GM18858 (cell line): ENCODE measurements at regions not wholly inside any gene's neighbourhood (a gene's known extent, or its start where the extent isn't known, plus 50 kb on each side); places are given as distances from the start of the nearest gene placed in this dataset.
A peak's percentile ranks its signal among the peaks of the same experiment; 100 is the strongest.

Experiments
- ATAC-seq: cut with Tn5 transposase; IDR thresholded peaks from one replicate; pipeline ENCODE4 v1.9.1; 2021; ENCODE audit not compliant: unreplicated experiment

DNA sequence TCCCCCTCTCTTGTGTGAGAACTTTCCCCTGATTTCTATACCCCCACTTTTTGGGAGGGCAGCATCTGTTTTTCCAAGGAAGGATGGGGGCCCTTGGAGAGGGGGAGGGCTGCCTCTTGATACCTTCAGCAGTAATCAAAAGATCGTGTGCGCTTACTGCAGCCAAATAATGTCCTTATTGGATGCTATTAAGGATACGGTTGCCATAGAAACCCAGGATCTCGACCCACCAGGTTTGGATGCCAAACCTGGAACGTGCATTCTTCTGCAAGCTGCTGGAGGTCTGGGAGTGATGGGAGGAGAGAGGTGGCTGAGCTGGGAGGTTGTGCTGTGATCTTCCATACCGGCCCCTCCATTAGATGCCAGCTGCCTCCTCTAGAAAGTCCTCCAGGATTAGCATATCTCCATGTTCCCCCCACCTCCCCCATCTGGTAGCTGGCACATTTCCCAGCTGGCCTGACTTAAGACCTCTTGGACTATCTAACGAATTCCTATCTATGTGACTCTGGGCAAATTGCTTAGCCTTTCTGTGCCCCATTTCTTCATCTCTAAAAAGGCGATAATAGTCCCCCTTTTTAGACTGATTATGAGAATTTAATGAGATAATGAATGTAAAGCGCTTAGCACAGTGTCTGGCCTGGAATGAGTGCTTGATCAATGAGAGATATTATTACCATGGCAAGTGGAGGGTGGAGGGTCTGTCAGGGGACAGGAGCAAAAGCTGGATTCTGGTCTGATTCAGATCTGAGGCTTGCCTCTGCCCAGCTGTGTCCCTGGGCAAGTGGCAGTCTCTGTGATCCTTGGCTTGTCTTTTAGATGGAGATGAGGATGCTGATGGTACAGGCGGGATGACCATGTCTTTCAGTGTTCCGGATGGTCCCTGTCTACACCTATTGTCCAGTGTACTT, 78.5 kb upstream of the PCBD1 start:
- no peak for ATAC-seq

DNA sequence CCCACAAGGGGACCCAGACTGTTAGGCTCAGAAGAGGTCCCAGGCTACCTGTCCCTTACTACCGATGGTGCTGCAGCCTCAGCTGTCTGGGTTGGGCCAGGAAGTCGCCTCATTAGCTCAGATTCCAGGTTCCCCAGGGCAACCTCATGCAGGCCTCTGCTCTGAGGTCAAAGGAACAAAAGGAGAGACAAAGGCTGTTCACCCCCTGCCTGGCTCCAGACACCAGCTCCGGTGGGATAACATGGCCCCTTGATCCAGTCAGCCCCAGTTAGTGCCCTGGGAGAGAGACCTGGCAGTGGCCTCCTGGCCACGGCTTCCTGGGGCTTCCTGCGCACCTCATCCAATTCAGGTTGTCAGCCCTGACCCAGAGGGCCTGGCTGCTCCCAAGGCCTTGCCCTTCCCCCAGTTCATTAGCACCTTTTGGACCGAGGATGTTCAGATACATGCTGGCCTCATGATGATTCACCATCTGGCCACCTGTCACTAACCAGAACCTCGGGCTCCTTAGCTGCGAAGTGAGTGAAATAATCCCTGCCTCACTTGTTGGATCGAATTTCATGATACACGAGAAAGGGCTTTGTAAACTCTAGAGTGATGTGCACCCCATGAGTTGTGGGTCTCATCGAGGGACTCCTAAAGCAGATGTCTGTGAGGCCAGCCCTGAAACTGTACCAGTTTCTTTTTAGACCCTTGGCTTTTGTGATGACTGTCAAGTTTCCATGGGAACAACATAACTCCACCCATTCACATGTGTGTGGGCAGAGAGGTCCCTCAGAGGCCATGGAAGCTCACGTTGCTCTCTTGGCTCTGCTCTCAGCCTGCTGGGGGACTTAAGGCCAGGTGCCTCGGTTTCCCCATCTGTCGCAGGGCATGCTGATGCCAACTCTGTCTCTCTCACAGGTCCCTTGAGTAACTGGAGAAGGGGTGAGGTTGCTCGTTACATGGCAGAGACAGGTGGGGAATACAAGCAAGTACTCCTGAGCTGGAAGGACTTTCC, 79.5 kb upstream of the PCBD1 start:
- ATAC-seq: peak; percentile 74

DNA sequence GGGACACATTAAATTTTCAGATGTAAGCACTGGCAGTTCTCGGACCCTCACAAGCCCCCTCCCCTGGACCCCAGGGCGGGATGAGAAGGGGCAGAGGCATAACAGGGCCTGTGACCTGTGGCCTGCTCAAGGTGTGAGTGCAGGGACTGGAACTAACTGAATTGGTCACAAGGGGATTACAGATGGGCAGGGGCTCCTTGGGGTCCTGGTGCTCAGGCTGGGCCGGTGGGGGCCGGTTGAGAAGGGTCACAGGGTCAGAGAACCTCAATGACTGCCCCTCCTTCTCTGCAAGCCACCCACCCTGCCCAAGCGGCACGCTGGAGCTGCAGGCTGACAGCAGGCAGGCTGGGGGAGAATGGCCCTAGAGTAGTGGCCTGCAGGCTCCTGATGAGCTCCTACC, 80.8 kb upstream of the PCBD1 start:
- ATAC-seq: no peak

DNA sequence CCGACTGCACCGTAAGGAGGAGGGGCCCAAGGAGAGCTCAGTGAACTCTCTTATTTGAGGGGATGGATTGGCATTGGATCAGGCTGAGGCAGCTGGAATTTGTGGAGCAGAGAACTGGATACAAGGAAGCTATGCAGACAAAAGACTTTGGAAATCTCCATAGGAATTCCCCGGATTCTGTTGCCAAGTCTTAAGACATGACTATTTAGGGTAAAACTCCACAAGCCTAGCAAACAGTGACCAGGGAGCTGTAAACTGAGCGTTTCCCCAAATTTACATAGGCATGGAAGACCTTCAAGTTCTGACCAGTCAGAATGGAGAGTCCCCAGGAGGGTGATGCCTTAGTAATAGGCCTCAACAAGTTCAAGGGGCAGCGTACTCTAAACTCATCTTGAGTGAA, 82.5 kb upstream of the PCBD1 start:
- ATAC-seq: no peak

DNA sequence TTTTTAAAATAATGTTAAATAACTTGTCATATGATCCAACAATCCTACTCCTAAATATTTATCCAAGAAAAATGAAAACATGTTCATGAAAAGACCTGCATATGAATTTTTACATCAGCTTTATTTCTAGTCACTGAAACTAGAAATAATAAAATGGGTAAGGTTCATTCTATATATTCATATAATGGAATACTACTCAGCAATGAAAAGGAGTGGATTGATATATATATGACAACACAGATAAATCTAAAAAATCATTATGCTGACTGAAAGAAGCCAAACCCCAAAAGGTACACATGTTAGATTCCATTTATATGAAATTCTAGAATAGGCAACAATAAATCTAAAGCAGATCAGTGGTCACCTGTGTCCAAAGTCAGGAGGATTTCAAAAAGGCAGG, 84.9 kb upstream of the PCBD1 start:
- ATAC-seq: no peak

DNA sequence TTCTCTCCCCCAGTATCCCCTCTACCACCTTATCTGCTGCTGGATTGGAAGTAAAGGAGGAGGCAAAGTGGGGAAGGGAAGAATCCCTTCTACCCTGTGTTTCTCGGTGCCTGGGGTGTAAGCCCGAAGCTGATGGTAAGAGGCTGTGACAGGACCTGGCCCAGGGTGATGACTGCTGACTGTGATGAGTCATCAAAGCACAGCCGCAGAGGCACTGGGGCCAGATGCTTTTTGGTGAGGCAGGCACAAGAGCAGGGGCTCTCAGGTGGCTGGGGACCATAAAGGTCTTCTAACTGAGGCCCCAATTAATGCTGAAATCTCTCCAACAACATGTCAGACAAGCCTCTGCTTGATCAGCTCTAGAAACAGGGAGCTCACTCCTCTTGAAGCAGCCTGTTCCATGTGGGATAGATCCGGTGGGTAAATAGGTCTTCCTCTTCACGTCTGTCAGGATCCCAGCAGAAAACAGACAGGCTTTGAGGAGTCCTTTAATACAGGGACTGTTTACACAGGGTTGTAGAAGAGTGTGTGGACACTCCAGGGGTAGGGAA, 86.1 kb upstream of the PCBD1 start:
- no peak for ATAC-seq

DNA sequence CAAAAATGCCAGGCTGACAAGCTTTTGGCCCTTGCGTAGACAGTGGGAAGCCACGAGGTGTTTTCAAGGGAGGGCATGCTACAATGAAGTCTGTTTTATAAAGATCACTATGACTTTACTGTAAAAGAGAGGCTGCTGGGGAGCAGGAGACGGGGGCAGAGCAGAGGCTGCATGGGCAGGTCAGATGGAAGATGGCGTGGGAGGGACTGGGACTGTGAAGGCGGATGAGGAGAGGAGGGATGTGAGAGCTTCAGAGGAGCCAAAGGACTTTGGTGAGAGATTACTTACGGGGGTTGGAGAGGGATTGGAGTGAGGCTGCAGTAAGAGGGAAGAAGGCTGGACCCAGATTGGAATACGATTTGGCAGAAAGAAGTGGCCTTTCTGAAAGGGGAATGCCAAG, 86.6 kb upstream of the PCBD1 start:
- no peak for ATAC-seq

DNA sequence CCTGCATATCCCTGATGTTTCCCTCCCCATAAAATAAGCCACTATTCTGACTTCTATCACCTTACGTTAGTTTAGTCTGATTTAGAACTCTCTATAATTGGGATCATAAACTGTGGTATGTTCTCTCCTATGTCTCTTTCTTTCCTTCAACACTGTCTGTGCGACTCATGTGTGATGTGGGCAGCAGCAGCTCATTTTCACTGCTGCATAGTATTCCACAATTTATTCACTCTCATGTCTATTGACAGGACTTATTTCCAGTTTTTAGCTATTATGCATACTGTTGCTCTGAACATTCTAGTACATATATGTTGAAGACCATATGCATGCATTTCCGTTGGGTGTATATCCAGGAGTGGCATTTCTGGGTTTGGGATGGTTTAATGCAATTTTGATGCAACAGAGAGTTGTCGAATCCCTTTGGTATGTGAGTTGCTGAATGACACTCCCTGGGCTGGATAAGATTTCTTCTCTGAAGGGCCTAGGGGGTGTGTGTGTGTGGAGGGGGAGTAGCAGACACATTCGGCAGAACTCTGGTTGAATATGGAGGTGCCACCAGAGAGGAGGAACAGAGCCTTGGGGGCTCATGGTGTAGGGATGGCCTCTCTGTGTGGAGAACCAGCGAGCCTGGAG, 87.8 kb upstream of the PCBD1 start:
- ATAC-seq: no peak

DNA sequence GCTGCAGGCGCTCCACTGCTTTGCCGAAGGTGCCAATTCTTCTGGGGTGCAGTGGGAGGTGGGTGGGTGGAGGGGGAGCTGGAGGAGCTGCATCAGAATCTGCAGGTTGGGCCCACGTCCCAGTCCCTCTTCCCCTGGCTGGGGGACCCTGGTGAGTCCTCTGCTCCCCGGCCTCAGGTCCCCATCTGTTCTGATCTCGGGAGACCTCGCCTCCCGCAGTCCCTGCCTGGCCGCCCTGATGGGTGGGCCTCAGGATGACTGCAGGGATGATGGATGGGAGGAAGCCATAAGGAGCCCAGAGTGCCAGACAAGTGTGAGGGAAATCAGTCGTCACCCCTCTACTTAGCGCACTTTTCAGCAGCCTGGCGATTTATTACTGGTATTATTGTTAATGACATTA, 89.3 kb upstream of the PCBD1 start:
- no peak for ATAC-seq

DNA sequence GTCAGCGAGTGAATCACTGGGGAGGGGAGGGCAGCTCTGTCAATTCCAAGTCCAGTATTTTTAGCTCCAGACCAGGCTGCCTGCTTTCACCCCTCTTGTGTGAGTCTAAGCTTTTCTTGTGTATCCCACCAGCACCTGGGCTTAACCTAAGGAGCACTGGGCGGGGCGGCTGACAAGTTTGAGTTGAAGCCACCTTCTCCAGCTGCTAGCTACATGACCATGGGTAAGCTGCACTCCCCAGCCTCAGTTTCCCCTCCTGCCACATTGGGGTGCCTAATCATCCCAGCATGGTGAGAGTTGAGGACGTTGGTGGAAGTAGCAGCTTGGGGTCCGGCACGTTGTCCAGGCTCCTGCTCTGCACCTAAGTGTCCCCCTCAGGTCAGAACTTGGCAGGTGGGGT, 89.8 kb upstream of the PCBD1 start:
- no peak for ATAC-seq

DNA sequence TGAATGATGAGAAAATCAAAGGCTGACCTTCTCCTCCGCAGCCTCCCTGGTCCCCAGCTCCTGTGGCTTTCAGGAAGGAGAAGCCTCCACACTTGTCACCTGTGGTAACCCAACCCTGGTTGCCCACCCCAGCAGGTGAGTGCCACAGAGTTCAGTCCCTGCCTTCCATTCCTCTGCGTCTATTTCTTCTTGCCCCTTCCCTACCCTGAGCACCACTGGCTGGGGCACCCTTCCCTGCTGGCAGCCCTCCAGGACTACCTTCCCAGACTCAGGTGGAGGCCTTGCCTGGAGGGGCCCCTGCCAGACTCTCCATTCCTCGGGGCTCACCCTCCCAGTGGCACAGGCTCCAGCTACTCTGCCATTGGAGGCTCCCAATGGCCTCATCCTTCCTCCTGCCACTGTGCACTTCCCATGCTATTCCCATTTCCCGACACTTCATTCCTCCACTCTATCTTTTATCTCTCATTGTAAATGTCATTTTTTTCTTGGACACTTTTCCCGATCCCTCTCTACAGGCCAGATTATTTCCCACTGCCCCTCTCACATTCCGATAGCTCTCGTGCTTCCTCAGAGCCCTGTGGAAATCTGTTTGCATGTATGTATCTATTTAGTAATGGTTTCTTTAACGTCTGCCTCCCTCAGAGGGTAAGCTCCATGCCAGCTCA, 90.6 kb upstream of the PCBD1 start:
- ATAC-seq: no peak

DNA sequence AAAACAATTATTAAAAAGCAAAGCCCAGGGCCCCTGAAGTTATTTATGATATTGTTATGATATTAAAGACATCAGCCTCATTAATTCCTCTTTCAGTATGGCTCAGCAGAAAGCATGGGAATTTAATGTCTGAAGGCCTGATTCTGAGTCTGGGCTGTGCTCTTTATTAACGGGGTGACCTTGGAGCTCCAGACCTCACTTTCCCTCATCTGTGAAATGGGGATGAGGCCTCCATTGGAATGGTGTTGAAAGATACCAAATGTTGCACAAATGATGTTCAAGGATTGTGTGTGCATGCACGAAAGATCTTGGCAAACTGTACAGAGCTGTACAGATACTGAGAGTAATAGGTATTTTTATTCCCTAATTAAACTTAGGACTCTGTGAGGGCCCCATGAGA, 92.3 kb upstream of the PCBD1 start:
- no peak for ATAC-seq

DNA sequence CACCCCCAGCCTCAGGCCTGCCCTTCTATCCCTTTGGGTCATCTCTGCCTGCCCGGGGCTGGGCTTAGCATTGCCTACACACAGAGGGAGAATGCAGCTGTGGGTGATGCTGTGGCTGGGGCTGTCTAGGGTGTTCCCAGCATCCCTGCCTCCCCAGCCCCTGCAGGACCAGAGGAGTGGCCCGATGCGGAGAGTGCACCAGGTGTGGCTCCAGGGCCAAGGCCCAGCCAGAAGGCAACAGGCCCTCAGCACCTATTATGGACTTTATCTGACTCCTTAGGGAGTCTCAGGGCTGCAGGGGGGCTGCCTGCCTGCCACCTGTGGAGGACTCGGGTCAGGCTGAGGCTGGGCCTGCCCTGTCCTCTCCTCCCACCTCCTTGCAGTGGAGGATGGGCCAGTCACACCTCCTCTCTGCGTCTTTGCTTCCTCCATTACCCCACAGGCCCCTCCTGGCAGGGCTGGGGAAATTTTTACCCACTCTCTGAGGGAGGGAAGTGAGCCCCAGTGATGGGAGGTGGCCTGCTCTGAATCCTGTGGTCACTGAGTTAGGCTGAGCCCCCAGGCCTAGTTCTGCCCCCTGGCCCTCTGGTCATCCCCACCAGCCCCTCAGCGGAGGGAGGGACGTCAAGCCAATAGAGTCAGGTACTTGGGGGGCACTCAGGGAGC, 92.9 kb upstream of the PCBD1 start:
- no peak for ATAC-seq

DNA sequence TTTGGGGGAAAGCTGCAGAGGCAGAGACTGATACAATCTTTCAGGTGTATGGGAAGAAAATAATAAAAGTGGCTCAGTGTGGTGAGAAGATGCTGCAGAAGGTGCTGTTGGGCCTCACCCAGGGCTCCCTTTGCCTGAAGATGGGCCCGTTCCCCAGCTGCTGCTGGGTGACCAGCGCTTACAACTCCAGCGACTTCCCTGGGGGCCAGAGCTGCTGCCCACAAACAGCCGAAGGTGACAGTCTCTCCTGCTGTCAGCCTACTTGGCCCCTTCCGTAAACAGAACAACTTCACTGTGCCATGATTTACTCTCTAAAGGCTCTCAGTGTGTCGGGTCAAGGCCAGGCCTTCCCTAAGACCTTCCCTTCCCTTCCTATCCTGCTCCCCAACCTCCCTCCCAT, 93.6 kb upstream of the PCBD1 start:
- ATAC-seq: no peak

DNA sequence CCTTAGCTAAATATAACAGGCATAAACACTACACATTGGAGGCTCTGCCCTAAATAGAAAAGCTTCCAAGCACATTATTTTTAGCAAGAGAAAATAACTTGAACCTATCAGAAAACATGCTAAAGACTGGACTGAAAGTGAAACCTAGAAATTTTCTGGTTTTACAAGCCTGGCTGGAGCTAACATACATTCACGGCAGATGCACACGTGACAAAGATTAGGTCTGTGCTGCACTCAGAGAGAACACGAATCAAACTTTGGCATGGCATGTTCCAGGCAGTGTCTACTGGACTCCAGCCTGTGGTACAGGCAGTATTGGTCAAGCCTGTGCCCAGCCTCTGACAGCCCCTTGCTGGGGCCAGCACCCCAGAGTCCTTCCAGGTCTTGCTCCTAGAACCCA, 94.1 kb upstream of the PCBD1 start:
- no peak for ATAC-seq

DNA sequence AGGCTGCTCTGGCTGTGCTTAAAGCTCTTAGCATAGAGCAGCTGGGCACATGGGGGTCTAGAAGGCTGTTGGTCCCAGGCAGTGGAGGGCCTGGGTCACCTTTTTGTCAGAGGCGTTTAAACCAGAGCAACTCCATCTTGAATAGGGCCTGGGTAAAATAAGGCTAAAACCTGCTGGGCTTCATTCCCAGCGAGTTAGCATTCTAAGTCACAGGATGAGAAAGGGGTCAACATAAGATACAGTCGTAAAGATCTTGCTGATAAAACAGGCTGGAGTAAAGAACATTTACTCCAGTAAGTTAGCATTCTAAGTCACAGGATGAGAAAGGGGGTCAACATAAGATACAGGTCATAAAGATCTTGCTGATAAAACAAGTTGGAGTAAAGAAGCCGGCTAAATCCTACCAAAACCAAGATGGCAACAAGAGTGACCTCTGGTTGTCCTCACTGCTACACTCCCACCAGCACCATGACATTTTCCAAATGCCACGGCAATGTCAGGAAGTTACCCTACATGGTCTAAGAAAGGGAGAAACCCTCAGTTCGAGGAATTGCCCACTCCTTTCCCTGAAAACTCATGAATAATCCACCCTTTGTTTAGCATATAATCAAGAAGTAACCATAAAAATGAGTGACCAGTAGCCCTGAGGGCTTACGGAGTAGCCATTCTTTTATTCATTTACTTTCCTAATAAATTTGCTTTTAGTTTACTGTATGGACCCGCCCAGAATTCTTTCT, 96.8 kb upstream of the PCBD1 start:
- no peak for ATAC-seq

DNA sequence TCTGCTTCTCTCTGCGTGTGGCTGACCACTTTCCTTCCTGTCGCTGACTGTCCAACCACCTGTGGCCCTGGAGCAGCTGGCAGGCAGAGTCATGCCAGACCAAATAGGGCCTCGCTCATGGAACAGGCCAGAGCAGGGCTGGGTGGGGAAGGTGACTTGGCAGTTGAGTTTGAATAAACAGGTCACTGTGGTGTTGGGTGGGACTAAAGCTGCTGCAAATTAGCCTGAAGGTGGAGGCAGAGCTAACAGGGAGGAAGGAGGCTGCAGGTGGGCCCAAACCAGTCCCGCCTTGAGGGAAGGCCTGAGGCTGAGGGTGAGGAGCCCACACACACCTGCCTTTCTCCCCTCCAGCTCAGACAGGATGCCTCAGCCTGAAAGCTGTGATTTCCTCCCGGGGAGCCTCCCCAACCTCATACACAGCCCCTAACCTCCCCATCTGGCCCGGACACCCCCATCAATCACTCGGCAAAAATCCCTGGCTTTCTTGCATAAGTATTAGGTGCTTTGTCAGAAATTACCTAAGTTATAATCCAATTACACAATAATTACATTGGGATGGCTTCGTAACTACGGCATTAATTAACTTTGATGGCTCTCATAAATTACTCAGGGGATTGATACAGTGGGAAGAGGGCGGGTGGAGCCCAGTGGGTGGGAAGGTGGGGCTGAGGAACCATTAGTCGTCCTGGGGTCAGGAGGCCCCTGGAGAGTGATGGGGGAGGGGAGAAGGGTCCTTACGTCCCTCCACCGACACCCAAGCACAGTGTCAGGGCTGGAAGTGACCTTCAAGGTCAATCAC, 97.7 kb upstream of the PCBD1 start:
- no peak for ATAC-seq

DNA sequence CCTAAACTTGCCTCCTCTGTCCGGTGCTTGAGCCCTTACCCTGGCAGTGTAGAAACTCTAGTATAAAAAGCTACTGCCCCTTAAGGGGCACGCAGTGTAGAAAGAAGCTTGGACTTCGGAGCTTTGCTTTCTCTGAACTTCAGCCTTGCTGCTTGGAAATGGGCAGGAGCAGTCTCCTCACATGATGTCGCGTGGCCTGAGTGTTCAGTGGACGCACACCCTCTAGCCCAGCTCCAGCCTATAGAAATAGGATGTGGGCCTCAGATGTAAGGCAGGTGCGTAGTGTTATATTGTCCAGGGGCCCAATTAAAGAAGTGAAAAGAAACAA, 98.2 kb upstream of the PCBD1 start:
- ATAC-seq: no peak
